ENCODE measurements at regions not wholly inside any gene's neighbourhood (a gene's known extent, or its start where the extent isn't known, plus 50 kb on each side); places are given as distances from the start of the nearest gene placed in this dataset.

GRCh38 chr2:53561155-53561554, 206.4 kb upstream of the CHAC2 start:
- Histone ChIP-seq H4K20me1 (ENCODE audit: low read depth, low read length) (no peaks in the 10 kb centered on the region), H3K4me3 (ENCODE audit: insufficient read depth, low read length, poor library complexity, severe bottlenecking) (no peak overlapping the region), H3K9me2 (replicated peaks; ENCODE audit: insufficient read depth, low read length) (no peaks in the 10 kb centered on the region), H2AFZ (ENCODE audit: low read depth, low read length, severe bottlenecking) (no peak overlapping the region), H3F3A (ENCODE audit: insufficient read depth) (no peaks in the 10 kb centered on the region), H3K4me2 (ENCODE audit: low read depth, low read length, poor library complexity, severe bottlenecking) (no peak overlapping the region), H3K36me3 (ENCODE audit: low read length) (no peaks in the 10 kb centered on the region), H3K27me3 (ENCODE audit: low read length) (peaks cover 4% of the 10 kb centered on the region; the same call in 1 of the 2 replicates), H3K9me3 (ENCODE audit: insufficient read depth, low read length) (no peaks in the 10 kb centered on the region), H3K27ac (ENCODE audit: low read depth, low read length) (no peak overlapping the region), H3K79me2 (ENCODE audit: insufficient read depth, low read length) (no peaks in the 10 kb centered on the region), H3K9ac (ENCODE audit: low read length) (no peak overlapping the region)
- TF ChIP-seq EZH2phosphoT487 (conservative IDR thresholded peaks at IDR 0.05; ENCODE audit: low read length) = no peak
- TF ChIP-seq, protein P1, sequence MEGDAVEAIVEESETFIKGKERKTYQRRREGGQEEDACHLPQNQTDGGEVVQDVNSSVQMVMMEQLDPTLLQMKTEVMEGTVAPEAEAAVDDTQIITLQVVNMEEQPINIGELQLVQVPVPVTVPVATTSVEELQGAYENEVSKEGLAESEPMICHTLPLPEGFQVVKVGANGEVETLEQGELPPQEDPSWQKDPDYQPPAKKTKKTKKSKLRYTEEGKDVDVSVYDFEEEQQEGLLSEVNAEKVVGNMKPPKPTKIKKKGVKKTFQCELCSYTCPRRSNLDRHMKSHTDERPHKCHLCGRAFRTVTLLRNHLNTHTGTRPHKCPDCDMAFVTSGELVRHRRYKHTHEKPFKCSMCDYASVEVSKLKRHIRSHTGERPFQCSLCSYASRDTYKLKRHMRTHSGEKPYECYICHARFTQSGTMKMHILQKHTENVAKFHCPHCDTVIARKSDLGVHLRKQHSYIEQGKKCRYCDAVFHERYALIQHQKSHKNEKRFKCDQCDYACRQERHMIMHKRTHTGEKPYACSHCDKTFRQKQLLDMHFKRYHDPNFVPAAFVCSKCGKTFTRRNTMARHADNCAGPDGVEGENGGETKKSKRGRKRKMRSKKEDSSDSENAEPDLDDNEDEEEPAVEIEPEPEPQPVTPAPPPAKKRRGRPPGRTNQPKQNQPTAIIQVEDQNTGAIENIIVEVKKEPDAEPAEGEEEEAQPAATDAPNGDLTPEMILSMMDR (IDR thresholded peaks at IDR 0.05; ENCODE audit: insufficient read depth, low read length, poor library complexity, severe bottlenecking) = no peak

- no peak overlapping the region for H2AFZ ChIP-seq (ENCODE audit: low read depth, low read length, severe bottlenecking)
These were observed 208.2 kb upstream of the CHAC2 start for GRCh38 chr2:53559302-53559966.

GRCh38 chr2:53558867-53559266, 208.7 kb upstream of the CHAC2 start:
- Histone ChIP-seq H3F3A (ENCODE audit: insufficient read depth) (no peaks in the 10 kb centered on the region), H3K36me3 (ENCODE audit: low read length) (no peaks in the 10 kb centered on the region), H3K27ac (ENCODE audit: low read depth, low read length) (no peak overlapping the region), H3K9ac (ENCODE audit: low read length) (no peak overlapping the region), H3K4me3 (ENCODE audit: insufficient read depth, low read length, poor library complexity, severe bottlenecking) (no peak overlapping the region), H3K79me2 (ENCODE audit: insufficient read depth, low read length) (no peaks in the 10 kb centered on the region), H2AFZ (ENCODE audit: low read depth, low read length, severe bottlenecking) (no peak overlapping the region), H3K9me2 (replicated peaks; ENCODE audit: insufficient read depth, low read length) (no peaks in the 10 kb centered on the region), H3K9me3 (ENCODE audit: insufficient read depth, low read length) (no peaks in the 10 kb centered on the region), H4K20me1 (ENCODE audit: low read depth, low read length) (no peaks in the 10 kb centered on the region), H3K4me2 (ENCODE audit: low read depth, low read length, poor library complexity, severe bottlenecking) (no peak overlapping the region), H3K27me3 (ENCODE audit: low read length) (peaks cover 4% of the 10 kb centered on the region; the same call in 1 of the 2 replicates)
- TF ChIP-seq, protein P1 (IDR thresholded peaks at IDR 0.05; ENCODE audit: insufficient read depth, low read length, poor library complexity, severe bottlenecking) = no peak
- no peak for TF ChIP-seq EZH2phosphoT487 (conservative IDR thresholded peaks at IDR 0.05; ENCODE audit: low read length)

More at GRCh38 chr2:53559302-53559966, 208.2 kb upstream of the CHAC2 start:
- Histone ChIP-seq H3K4me2 (ENCODE audit: low read depth, low read length, poor library complexity, severe bottlenecking) (no peak overlapping the region), H3K79me2 (ENCODE audit: insufficient read depth, low read length) (no peaks in the 10 kb centered on the region), H3K9me3 (ENCODE audit: insufficient read depth, low read length) (no peaks in the 10 kb centered on the region), H3K27ac (ENCODE audit: low read depth, low read length) (no peak overlapping the region), H3K9me2 (replicated peaks; ENCODE audit: insufficient read depth, low read length) (no peaks in the 10 kb centered on the region), H3K27me3 (ENCODE audit: low read length) (peaks cover 4% of the 10 kb centered on the region; the same call in 1 of the 2 replicates), H4K20me1 (ENCODE audit: low read depth, low read length) (no peaks in the 10 kb centered on the region), H3F3A (ENCODE audit: insufficient read depth) (no peaks in the 10 kb centered on the region), H3K36me3 (ENCODE audit: low read length) (no peaks in the 10 kb centered on the region), H3K4me3 (ENCODE audit: insufficient read depth, low read length, poor library complexity, severe bottlenecking) (no peak overlapping the region), H3K9ac (ENCODE audit: low read length) (no peak overlapping the region)
- TF ChIP-seq, protein P1 (IDR thresholded peaks at IDR 0.05; ENCODE audit: insufficient read depth, low read length, poor library complexity, severe bottlenecking) = no peak
- no peak for TF ChIP-seq EZH2phosphoT487 (conservative IDR thresholded peaks at IDR 0.05; ENCODE audit: low read length)

Data from SU-DHL-6 (cell line).